ENCODE measurements at regions not wholly inside any gene's neighbourhood (a gene's known extent, or its start where the extent isn't known, plus 50 kb on each side); places are given as distances from the start of the nearest gene placed in this dataset.

DNA sequence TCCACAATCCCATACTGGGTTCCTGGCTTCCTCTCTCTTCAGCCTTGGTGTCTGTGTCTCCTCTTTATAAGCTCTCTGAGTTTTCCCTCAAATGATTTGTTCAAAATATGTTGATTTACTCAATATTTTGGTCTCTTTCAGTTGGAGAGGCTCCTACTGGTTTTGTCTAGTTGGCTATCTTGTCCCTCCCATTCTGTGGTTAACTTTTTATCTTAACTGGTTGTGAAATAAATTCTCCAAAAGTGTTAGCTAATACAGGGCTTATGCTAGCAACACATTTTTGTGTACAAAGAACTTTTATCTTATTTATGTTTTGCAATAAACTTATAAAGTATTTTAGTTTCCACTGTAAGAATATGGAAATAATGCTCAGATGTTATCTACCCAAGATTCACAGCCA is 200.9 kb downstream of the AASDHPPT start (continued):
- TF ChIP-seq, protein P1, sequence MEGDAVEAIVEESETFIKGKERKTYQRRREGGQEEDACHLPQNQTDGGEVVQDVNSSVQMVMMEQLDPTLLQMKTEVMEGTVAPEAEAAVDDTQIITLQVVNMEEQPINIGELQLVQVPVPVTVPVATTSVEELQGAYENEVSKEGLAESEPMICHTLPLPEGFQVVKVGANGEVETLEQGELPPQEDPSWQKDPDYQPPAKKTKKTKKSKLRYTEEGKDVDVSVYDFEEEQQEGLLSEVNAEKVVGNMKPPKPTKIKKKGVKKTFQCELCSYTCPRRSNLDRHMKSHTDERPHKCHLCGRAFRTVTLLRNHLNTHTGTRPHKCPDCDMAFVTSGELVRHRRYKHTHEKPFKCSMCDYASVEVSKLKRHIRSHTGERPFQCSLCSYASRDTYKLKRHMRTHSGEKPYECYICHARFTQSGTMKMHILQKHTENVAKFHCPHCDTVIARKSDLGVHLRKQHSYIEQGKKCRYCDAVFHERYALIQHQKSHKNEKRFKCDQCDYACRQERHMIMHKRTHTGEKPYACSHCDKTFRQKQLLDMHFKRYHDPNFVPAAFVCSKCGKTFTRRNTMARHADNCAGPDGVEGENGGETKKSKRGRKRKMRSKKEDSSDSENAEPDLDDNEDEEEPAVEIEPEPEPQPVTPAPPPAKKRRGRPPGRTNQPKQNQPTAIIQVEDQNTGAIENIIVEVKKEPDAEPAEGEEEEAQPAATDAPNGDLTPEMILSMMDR (IDR thresholded peaks at IDR 0.05 in 2 of 3, conservative IDR thresholded peaks at IDR 0.05 in 1 of 3; ENCODE audit: insufficient read depth in 2 of 3, low read depth in 1 of 3, low read length in 3 of 3): no peak
- TF ChIP-seq, protein P2, sequence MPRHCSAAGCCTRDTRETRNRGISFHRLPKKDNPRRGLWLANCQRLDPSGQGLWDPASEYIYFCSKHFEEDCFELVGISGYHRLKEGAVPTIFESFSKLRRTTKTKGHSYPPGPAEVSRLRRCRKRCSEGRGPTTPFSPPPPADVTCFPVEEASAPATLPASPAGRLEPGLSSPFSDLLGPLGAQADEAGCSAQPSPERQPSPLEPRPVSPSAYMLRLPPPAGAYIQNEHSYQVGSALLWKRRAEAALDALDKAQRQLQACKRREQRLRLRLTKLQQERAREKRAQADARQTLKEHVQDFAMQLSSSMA (CRISPR knock-in tag; IDR thresholded peaks at IDR 0.05): no peak
- TF ChIP-seq ESRRB (CRISPR knock-in tag; IDR thresholded peaks at IDR 0.05; ENCODE audit: borderline replicate concordance) (no peak), FOXK1 (CRISPR knock-in tag; IDR thresholded peaks at IDR 0.05; ENCODE audit: borderline replicate concordance) (no peak)

DNA sequence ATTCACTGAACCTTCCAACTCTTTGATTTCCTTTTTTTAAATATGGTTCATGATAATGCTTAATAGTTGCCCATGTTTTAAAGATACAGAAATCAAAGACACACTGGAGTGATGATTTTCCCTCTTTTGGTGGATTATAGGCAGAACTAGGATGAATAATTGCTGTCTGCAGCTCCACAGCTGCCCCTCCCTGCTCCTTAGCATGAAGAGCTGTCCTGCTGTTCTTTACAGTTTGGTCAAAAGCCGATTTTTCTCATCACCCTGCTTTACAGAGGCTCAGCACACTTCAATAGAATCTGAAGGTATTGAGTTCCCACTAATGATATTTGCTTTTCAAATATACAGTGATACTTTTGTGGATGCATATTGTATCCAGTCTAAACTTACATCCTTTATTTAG is 202.6 kb downstream of the AASDHPPT start:
- Histone ChIP-seq H3K36me3 (ENCODE audit: control insufficient read depth, insufficient read depth, low read length) (no peaks in the 10 kb centered on the region), H3K9me3 (replicated peaks; ENCODE audit: control insufficient read depth, insufficient read depth, low read depth, low read length) (no peaks in the 10 kb centered on the region; the same call in 1 of the 2 replicates), H3K9me1 (ENCODE audit: control insufficient read depth, insufficient read depth, low read length) (no peaks in the 10 kb centered on the region), H3K4me2 (ENCODE audit: insufficient read depth, low read length) (no peak overlapping the region), H3K4me3 (no peak overlapping the region), H2AFZ (ENCODE audit: low read depth, low read length) (no peak overlapping the region), H3K4me1 (replicated peaks in 1 of 2; ENCODE audit: control insufficient read depth in 2 of 2, insufficient read depth in 2 of 2, low read length in 2 of 2) (no peaks in the 10 kb centered on the region), H3K27me3 (ENCODE audit: control insufficient read depth in 2 of 2, insufficient read depth in 2 of 2, low read length in 2 of 2) (no peaks in the 10 kb centered on the region), H3K27ac (ENCODE audit: extremely low read depth, low read depth, low read length) (no peak overlapping the region), H4K20me1 (replicated peaks; ENCODE audit: control insufficient read depth, insufficient read depth, low read length) (no peaks in the 10 kb centered on the region), H3K79me2 (ENCODE audit: control insufficient read depth, insufficient read depth, low read length) (no peaks in the 10 kb centered on the region), H3K9ac (ENCODE audit: insufficient read depth in 1 of 2, low read depth in 2 of 2, low read length in 2 of 2) (no peak overlapping the region)
- WGBS (ENCODE audit: insufficient coverage, low coverage, missing lambda C conversion rate): 0% methylated on average over 1 of the region's 1 CpG
- CTCF ChIA-PET (ENCODE audit: low intra/inter-chr PET ratio): no interaction called here
- in situ Hi-C loops (cut with MboI): no loop called here
- DNase-seq (ENCODE audit: extremely low read depth in 1 of 4, low spot score in 3 of 4) (no peak), ATAC-seq (no peak), FAIRE-seq (no peak)
- no TSS peak for BruUV-seq (replicated peaks)
- no peak for TF ChIP-seq SOX6 (IDR thresholded peaks at IDR 0.05)
- TF ChIP-seq EHMT2 (IDR thresholded peaks at IDR 0.05): no peak
- TF ChIP-seq ZNF184 (CRISPR knock-in tag; IDR thresholded peaks at IDR 0.05): no peak
- no peak for TF ChIP-seq IFI16 (CRISPR knock-in tag; IDR thresholded peaks at IDR 0.05)
- TF ChIP-seq, protein P3, sequence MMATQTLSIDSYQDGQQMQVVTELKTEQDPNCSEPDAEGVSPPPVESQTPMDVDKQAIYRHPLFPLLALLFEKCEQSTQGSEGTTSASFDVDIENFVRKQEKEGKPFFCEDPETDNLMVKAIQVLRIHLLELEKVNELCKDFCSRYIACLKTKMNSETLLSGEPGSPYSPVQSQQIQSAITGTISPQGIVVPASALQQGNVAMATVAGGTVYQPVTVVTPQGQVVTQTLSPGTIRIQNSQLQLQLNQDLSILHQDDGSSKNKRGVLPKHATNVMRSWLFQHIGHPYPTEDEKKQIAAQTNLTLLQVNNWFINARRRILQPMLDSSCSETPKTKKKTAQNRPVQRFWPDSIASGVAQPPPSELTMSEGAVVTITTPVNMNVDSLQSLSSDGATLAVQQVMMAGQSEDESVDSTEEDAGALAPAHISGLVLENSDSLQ (IDR thresholded peaks at IDR 0.05): no peak
- TF ChIP-seq, protein P4, sequence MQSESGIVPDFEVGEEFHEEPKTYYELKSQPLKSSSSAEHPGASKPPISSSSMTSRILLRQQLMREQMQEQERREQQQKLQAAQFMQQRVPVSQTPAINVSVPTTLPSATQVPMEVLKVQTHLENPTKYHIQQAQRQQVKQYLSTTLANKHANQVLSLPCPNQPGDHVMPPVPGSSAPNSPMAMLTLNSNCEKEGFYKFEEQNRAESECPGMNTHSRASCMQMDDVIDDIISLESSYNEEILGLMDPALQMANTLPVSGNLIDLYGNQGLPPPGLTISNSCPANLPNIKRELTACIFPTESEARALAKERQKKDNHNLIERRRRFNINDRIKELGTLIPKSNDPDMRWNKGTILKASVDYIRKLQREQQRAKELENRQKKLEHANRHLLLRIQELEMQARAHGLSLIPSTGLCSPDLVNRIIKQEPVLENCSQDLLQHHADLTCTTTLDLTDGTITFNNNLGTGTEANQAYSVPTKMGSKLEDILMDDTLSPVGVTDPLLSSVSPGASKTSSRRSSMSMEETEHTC (IDR thresholded peaks at IDR 0.05): no peak
- no peak for TF ChIP-seq ILF3 (IDR thresholded peaks at IDR 0.05; ENCODE audit: borderline replicate concordance)
- TF ChIP-seq, protein P5, sequence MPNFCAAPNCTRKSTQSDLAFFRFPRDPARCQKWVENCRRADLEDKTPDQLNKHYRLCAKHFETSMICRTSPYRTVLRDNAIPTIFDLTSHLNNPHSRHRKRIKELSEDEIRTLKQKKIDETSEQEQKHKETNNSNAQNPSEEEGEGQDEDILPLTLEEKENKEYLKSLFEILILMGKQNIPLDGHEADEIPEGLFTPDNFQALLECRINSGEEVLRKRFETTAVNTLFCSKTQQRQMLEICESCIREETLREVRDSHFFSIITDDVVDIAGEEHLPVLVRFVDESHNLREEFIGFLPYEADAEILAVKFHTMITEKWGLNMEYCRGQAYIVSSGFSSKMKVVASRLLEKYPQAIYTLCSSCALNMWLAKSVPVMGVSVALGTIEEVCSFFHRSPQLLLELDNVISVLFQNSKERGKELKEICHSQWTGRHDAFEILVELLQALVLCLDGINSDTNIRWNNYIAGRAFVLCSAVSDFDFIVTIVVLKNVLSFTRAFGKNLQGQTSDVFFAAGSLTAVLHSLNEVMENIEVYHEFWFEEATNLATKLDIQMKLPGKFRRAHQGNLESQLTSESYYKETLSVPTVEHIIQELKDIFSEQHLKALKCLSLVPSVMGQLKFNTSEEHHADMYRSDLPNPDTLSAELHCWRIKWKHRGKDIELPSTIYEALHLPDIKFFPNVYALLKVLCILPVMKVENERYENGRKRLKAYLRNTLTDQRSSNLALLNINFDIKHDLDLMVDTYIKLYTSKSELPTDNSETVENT (CRISPR knock-in tag; IDR thresholded peaks at IDR 0.05): no peak
- TF ChIP-seq ZNF3 (CRISPR knock-in tag; IDR thresholded peaks at IDR 0.05): no peak
- POLR2A ChIA-PET: no interaction called here
- intact Hi-C loops (cut with micrococcal nuclease): no loop called here

Data from K562 (cell line).